CD4-positive, alpha-beta T cell treated with Interleukin-17A for 4 hours (primary cell): ENCODE measurements at regions not wholly inside any gene's neighbourhood (a gene's known extent, or its start where the extent isn't known, plus 50 kb on each side); places are given as distances from the start of the nearest gene placed in this dataset.

Experiments
- DNase-seq: peaks from one replicate; pipeline ENCODE4 v3.0.0-alpha.2; 2020; ENCODE audit warnings: mixed read lengths

GRCh38 chr4:178309890-178310289, 867.7 kb upstream of the AGA start:
- no peak for DNase-seq

- no peak for DNase-seq
Measured at GRCh38 chr4:178311997-178312396, 869.8 kb upstream of the AGA start.

GRCh38 chr4:178314287-178314686, 872.0 kb upstream of the AGA start:
- no peak for DNase-seq

- no peak for DNase-seq
Measured at GRCh38 chr4:178316211-178316610, 874.0 kb upstream of the AGA start.

- no peak for DNase-seq
Measured at GRCh38 chr4:178320003-178320402, 877.8 kb upstream of the AGA start.

- no peak for DNase-seq
Measured at GRCh38 chr4:178322524-178323183, 880.4 kb upstream of the AGA start.

- no peak for DNase-seq
Measured at GRCh38 chr4:178329226-178329872, 887.1 kb upstream of the AGA start.

- no peak for DNase-seq
Measured at GRCh38 chr4:178333355-178333754, 891.1 kb upstream of the AGA start.

GRCh38 chr4:178339769-178340168, 897.5 kb upstream of the AGA start:
- no peak for DNase-seq

GRCh38 chr4:178340468-178340867, 898.2 kb upstream of the AGA start:
- no peak for DNase-seq

- no peak for DNase-seq
Measured at GRCh38 chr4:178344096-178344495, 901.9 kb upstream of the AGA start.

GRCh38 chr4:178347111-178347510, 904.9 kb upstream of the AGA start:
- no peak for DNase-seq

GRCh38 chr4:178349601-178350000, 907.4 kb upstream of the AGA start:
- DNase-seq: no peak

- DNase-seq: no peak
Measured at GRCh38 chr4:178351185-178351584, 908.9 kb upstream of the AGA start.

- DNase-seq: no peak
Measured at GRCh38 chr4:178356725-178357124, 914.5 kb upstream of the AGA start.

- no peak for DNase-seq
Measured at GRCh38 chr4:178385481-178385880, 943.2 kb upstream of the AGA start.

- no peak for DNase-seq
Measured at GRCh38 chr4:178387756-178388155, 945.5 kb upstream of the AGA start.

- DNase-seq: no peak
Measured at GRCh38 chr4:178395798-178396197, 953.6 kb upstream of the AGA start.

- no peak for DNase-seq
Measured at GRCh38 chr4:178412455-178412854, 970.2 kb upstream of the AGA start.

GRCh38 chr4:178414042-178414441, 971.8 kb upstream of the AGA start:
- DNase-seq: no peak

- no peak for DNase-seq
Measured at GRCh38 chr4:178414881-178415446, 972.7 kb upstream of the AGA start.

GRCh38 chr4:178415925-178416324, 973.7 kb upstream of the AGA start:
- no peak for DNase-seq

- no peak for DNase-seq
Measured at GRCh38 chr4:178423366-178423765, 981.1 kb upstream of the AGA start.

GRCh38 chr4:178426871-178427270, 984.6 kb upstream of the AGA start:
- no peak for DNase-seq

- DNase-seq: no peak
Measured at GRCh38 chr4:178427663-178428062, 985.4 kb upstream of the AGA start.
